ENCODE measurements at regions not wholly inside any gene's neighbourhood (a gene's known extent, or its start where the extent isn't known, plus 50 kb on each side); places are given as distances from the start of the nearest gene placed in this dataset.

DNA sequence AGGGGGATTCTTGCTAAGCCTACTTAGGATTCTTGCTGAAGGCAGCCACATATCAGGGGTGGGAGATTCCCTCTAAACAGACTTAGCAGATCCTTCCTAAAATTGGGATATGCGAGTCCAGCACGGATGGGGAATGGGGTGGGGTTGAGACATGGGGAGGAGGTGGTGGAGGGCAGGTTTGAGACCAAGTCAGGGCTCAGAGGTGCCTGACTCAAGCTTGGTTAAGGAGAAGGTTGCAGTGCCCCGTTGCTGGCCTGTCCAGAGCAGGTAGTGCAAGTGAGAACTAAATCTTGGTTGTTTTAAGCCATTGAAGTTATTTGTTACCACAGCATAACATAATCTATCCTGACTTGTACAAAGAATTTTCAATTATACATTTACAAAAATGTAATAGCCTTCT, 359.7 kb downstream of the AACS start:
- TF ChIP-seq, protein P1, sequence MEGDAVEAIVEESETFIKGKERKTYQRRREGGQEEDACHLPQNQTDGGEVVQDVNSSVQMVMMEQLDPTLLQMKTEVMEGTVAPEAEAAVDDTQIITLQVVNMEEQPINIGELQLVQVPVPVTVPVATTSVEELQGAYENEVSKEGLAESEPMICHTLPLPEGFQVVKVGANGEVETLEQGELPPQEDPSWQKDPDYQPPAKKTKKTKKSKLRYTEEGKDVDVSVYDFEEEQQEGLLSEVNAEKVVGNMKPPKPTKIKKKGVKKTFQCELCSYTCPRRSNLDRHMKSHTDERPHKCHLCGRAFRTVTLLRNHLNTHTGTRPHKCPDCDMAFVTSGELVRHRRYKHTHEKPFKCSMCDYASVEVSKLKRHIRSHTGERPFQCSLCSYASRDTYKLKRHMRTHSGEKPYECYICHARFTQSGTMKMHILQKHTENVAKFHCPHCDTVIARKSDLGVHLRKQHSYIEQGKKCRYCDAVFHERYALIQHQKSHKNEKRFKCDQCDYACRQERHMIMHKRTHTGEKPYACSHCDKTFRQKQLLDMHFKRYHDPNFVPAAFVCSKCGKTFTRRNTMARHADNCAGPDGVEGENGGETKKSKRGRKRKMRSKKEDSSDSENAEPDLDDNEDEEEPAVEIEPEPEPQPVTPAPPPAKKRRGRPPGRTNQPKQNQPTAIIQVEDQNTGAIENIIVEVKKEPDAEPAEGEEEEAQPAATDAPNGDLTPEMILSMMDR (IDR thresholded peaks at IDR 0.05; ENCODE audit: low read depth, low read length): no peak
- no peak for TF ChIP-seq POLR2A (IDR thresholded peaks at IDR 0.05; ENCODE audit: extremely low read depth, insufficient read length)
- TF ChIP-seq, protein P2, sequence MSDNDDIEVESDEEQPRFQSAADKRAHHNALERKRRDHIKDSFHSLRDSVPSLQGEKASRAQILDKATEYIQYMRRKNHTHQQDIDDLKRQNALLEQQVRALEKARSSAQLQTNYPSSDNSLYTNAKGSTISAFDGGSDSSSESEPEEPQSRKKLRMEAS (IDR thresholded peaks at IDR 0.05; ENCODE audit: low read depth, low read length): no peak
